HepG2 (cell line): ENCODE measurements at regions not wholly inside any gene's neighbourhood (a gene's known extent, or its start where the extent isn't known, plus 50 kb on each side); places are given as distances from the start of the nearest gene placed in this dataset.

Source experiments
- ARID4A ChIP-seq: sonication (generic); formaldehyde crosslinking; IDR thresholded peaks from 2 replicates; pipeline ENCODE4 v1.5.0; 2020; ENCODE audit warnings: mild to moderate bottlenecking, missing genetic modification reagents, borderline replicate concordance
- ISL2 ChIP-seq: sonication (generic); formaldehyde crosslinking; IDR thresholded peaks from 2 replicates; pipeline ENCODE4 v1.5.0; 2020; ENCODE audit warnings: missing genetic modification reagents
- ZNF362 ChIP-seq: sonication (generic); formaldehyde crosslinking; IDR thresholded peaks from 2 replicates; pipeline ENCODE4 v1.4.0; 2020; ENCODE audit warnings: missing genetic modification reagents, mild to moderate bottlenecking, borderline replicate concordance
- ZNF674 ChIP-seq: sonication (generic); formaldehyde crosslinking; IDR thresholded peaks from 2 replicates; pipeline ENCODE4 v1.5.0; 2020; ENCODE audit warnings: low read depth, mild to moderate bottlenecking, missing genetic modification reagents
- ZNF841 ChIP-seq: sonication (generic); formaldehyde crosslinking; IDR thresholded peaks from 2 replicates; pipeline ENCODE4 v1.8.1; 2023; ENCODE audit warnings: missing genetic modification reagents, borderline replicate concordance
- TF ChIP-seq, protein P1 (sequence below): sonication (generic); formaldehyde crosslinking; IDR thresholded peaks from 2 replicates; pipeline ENCODE4 v1.4.0; 2020; ENCODE audit warnings: mild to moderate bottlenecking, missing genetic modification reagents
- TF ChIP-seq, protein P2 (sequence below): sonication (generic); formaldehyde crosslinking; IDR thresholded peaks from 2 replicates; pipeline ENCODE4 v1.4.0; 2020; ENCODE audit warnings: missing genetic modification reagents, borderline replicate concordance
- TF ChIP-seq, protein P3 (sequence below): fragments of 450-650 bp; IDR thresholded peaks from 2 replicates; pipeline ENCODE4 v1.6.1; 2017

GRCh38 chr2:62568983-62569837 is 63.2 kb upstream of the TMEM17 start (continued):
- TF ChIP-seq ZNF362 (peak; percentile 98), ZNF674 (CRISPR knock-in tag) (no peak), ARID4A (CRISPR knock-in tag) (no peak), ISL2 (peak; percentile 91), ZNF841 (CRISPR knock-in tag) (no peak)
- TF ChIP-seq, protein P1, sequence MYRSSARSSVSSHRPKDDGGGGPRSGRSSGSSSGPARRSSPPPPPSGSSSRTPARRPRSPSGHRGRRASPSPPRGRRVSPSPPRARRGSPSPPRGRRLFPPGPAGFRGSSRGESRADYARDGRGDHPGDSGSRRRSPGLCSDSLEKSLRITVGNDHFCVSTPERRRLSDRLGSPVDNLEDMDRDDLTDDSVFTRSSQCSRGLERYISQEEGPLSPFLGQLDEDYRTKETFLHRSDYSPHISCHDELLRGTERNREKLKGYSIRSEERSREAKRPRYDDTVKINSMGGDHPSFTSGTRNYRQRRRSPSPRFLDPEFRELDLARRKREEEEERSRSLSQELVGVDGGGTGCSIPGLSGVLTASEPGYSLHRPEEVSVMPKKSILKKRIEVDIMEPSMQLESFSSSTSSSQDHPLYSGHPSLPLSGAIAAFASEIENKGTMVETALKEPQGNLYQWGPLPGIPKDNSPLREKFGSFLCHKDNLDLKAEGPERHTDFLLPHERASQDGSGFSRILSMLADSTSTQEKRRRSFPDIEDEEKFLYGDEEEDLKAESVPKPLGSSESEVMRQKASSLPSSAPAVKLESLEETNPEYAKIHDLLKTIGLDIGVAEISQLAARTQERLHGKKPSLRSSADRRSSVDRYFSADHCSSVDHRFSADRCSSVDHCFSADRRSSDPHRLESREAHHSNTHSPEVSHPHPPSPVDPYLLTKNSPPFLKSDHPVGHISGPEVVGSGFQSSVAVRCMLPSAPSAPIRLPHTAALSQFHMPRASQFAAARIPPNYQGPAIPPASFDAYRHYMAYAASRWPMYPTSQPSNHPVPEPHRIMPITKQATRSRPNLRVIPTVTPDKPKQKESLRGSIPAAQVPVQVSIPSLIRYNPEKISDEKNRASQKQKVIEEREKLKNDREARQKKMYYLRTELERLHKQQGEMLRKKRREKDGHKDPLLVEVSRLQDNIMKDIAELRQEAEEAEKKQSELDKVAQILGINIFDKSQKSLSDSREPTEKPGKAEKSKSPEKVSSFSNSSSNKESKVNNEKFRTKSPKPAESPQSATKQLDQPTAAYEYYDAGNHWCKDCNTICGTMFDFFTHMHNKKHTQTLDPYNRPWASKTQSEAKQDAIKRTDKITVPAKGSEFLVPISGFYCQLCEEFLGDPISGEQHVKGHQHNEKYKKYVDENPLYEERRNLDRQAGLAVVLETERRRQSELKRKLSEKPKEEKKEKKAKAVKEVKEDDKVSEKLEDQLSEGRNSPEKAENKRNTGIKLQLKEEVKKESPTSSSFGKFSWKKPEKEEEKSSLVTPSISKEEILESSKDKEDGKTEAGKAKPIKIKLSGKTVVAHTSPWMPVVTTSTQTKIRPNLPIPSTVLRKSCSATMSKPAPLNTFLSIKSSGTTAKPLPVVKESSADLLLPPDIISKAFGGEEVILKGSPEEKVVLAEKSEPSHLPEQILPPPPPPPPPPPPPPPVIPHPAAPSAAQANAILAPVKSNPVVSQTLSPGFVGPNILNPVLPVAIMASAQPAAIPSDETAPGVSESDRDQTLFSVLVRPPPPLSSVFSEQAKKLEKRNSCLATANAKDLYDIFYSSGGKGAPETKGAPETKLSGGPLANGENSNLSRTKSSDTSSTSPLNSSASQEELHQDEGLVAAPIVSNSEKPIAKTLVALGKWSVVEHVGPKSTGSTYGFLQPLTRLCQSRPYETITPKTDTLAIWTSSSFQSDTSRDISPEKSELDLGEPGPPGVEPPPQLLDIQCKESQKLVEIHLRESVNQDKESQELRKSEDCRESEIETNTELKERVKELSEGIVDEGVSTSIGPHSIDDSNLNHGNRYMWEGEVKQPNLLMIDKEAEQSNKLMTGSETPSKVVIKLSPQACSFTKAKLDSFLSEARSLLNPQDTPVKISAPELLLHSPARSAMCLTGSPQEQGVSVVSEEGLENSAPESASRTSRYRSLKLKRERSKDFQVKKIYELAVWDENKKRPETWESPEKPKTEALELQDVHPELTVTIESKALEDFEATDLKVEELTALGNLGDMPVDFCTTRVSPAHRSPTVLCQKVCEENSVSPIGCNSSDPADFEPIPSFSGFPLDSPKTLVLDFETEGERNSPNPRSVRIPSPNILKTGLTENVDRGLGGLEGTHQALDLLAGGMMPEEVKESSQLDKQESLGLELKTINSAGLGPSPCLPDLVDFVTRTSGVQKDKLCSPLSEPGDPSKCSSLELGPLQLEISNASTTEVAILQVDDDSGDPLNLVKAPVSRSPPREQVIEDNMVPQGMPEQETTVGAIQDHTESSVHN (CRISPR knock-in tag) = no peak
- TF ChIP-seq, protein P2, sequence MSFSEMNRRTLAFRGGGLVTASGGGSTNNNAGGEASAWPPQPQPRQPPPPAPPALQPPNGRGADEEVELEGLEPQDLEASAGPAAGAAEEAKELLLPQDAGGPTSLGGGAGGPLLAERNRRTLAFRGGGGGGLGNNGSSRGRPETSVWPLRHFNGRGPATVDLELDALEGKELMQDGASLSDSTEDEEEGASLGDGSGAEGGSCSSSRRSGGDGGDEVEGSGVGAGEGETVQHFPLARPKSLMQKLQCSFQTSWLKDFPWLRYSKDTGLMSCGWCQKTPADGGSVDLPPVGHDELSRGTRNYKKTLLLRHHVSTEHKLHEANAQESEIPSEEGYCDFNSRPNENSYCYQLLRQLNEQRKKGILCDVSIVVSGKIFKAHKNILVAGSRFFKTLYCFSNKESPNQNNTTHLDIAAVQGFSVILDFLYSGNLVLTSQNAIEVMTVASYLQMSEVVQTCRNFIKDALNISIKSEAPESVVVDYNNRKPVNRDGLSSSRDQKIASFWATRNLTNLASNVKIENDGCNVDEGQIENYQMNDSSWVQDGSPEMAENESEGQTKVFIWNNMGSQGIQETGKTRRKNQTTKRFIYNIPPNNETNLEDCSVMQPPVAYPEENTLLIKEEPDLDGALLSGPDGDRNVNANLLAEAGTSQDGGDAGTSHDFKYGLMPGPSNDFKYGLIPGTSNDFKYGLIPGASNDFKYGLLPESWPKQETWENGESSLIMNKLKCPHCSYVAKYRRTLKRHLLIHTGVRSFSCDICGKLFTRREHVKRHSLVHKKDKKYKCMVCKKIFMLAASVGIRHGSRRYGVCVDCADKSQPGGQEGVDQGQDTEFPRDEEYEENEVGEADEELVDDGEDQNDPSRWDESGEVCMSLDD = peak; percentile 97
- TF ChIP-seq, protein P3, sequence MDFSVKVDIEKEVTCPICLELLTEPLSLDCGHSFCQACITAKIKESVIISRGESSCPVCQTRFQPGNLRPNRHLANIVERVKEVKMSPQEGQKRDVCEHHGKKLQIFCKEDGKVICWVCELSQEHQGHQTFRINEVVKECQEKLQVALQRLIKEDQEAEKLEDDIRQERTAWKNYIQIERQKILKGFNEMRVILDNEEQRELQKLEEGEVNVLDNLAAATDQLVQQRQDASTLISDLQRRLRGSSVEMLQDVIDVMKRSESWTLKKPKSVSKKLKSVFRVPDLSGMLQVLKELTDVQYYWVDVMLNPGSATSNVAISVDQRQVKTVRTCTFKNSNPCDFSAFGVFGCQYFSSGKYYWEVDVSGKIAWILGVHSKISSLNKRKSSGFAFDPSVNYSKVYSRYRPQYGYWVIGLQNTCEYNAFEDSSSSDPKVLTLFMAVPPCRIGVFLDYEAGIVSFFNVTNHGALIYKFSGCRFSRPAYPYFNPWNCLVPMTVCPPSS = no peak
